IMR-90 (cell line): ENCODE measurements at regions not wholly inside any gene's neighbourhood (a gene's known extent, or its start where the extent isn't known, plus 50 kb on each side); places are given as distances from the start of the nearest gene placed in this dataset.

ENCODE experiments used
- ATAC-seq: fragments of 200-7000 bp; cut with Tn5 transposase; 2 replicates; pipeline ENCODE4 v1.9.1; 2020; ENCODE audit warnings: low read depth, mild to moderate bottlenecking, moderate library complexity
- BruUV-seq: library from RNA; stranded (reverse); fragments of 400-500 nt; replicated peaks from 2 replicates; lab custom pipeline; 2021; lab: Mats Ljungman, UMichigan
- CTCF ChIA-PET: fragments of 300-600 bp; formaldehyde crosslinking; extraction: SDS; loops from one replicate; lab custom pipeline; 2021; ENCODE audit warnings: antibody characterized with exemption; lab: Yijun Ruan, JAX
- POLR2A ChIA-PET: fragments of 300-600 bp; sonication (Branson Sonifier 250); formaldehyde crosslinking; loops from one replicate; lab custom pipeline; 2022; ENCODE audit warnings: antibody characterized with exemption; ENCODE audit not compliant: unreplicated experiment; lab: Charles Lee
- DNase-seq: peaks from one replicate; pipeline ENCODE4 v3.0.0; 2013
- H2AFZ ChIP-seq: replicated peaks from 2 replicates; pipeline ENCODE3; 2013; ENCODE audit warnings: low read length, mild to moderate bottlenecking; ENCODE audit not compliant: poor library complexity
- H2AK5ac ChIP-seq: 2 replicates; pipeline ENCODE4 v1.6.1; 2013; ENCODE audit warnings: low read depth, low read length, inconsistent platforms
- H2AK9ac ChIP-seq: replicated peaks from 2 replicates; pipeline ENCODE3; 2013; ENCODE audit warnings: mild to moderate bottlenecking, low read depth, low read length, moderate library complexity; ENCODE audit not compliant: poor library complexity
- H2BK120ac ChIP-seq: 2 replicates; pipeline ENCODE4 v1.6.1; 2013; ENCODE audit warnings: low read depth, low read length, inconsistent platforms
- H2BK15ac ChIP-seq: 3 replicates; pipeline ENCODE4 v1.6.1; 2013; ENCODE audit warnings: low read depth, low read length, inconsistent platforms
- H2BK20ac ChIP-seq: 2 replicates; pipeline ENCODE4 v1.6.1; 2013; ENCODE audit warnings: low read depth, mild to moderate bottlenecking, inconsistent platforms, low read length, moderate library complexity
- H2BK5ac ChIP-seq: 2 replicates; pipeline ENCODE4 v1.6.1; 2013; ENCODE audit warnings: mild to moderate bottlenecking, low read depth, low read length, inconsistent platforms; ENCODE audit not compliant: poor library complexity, severe bottlenecking
- H3K14ac ChIP-seq: replicated peaks from 2 replicates; pipeline ENCODE4 v1.6.1; 2013; ENCODE audit warnings: low read depth, low read length, inconsistent platforms
- H3K18ac ChIP-seq: 2 replicates; pipeline ENCODE4 v1.6.1; 2013; ENCODE audit warnings: low read depth, low read length, control low read depth
- H3K23ac ChIP-seq: 2 replicates; pipeline ENCODE4 v1.6.1; 2013; ENCODE audit warnings: low read depth, low read length, inconsistent platforms
- H3K27ac ChIP-seq: 2 replicates; pipeline ENCODE4 v1.5.1; 2013; ENCODE audit warnings: mild to moderate bottlenecking, control low read depth, low read length; ENCODE audit not compliant: insufficient read depth
- H3K27me3 ChIP-seq: 2 replicates; pipeline ENCODE4 v1.6.1; 2013; ENCODE audit warnings: low read length; ENCODE audit not compliant: control insufficient read depth, insufficient read depth
- H3K36me3 ChIP-seq: 2 replicates; pipeline ENCODE4 v1.6.1; 2013; ENCODE audit warnings: low read length, mixed read lengths; ENCODE audit not compliant: control insufficient read depth, insufficient read depth
- H3K4ac ChIP-seq: 2 replicates; pipeline ENCODE4 v1.6.1; 2013; ENCODE audit warnings: low read depth, low read length, inconsistent platforms
- H3K4me1 ChIP-seq: 2 replicates; pipeline ENCODE4 v1.6.1; 2013; ENCODE audit warnings: low read length, mixed read lengths; ENCODE audit not compliant: control insufficient read depth, insufficient read depth
- H3K4me2 ChIP-seq: 2 replicates; pipeline ENCODE4 v1.6.1; 2013; ENCODE audit warnings: low read depth, mild to moderate bottlenecking, control low read depth, low read length, moderate library complexity
- H3K4me3 ChIP-seq: 2 replicates; pipeline ENCODE4 v1.5.1; 2013; ENCODE audit warnings: low read depth, mild to moderate bottlenecking, control low read depth, low read length, moderate library complexity; ENCODE audit not compliant: insufficient read depth
- H3K56ac ChIP-seq: 2 replicates; pipeline ENCODE4 v1.6.1; 2013; ENCODE audit warnings: low read length, inconsistent platforms; ENCODE audit not compliant: insufficient read depth; ENCODE audit errors: extremely low read depth
- H3K79me1 ChIP-seq, 2 experiments: 2 replicates each; pipeline ENCODE4 v1.6.1; 2013; ENCODE audit warnings: low read length in 2 of 2, inconsistent platforms in 1 of 2, low read depth in 1 of 2
- H3K9ac ChIP-seq: 2 replicates; pipeline ENCODE4 v1.6.1; 2013; ENCODE audit warnings: low read depth, low read length, control low read depth
- H3K9me1 ChIP-seq: 2 replicates; pipeline ENCODE4 v1.6.1; 2013; ENCODE audit warnings: low read length, inconsistent platforms; ENCODE audit not compliant: insufficient read depth
- H3K9me3 ChIP-seq: 2 replicates; pipeline ENCODE4 v1.6.1; 2013; ENCODE audit warnings: low read length; ENCODE audit not compliant: control insufficient read depth, insufficient read depth
- H4K20me1 ChIP-seq: 2 replicates; pipeline ENCODE4 v1.6.1; 2013; ENCODE audit warnings: low read length, inconsistent platforms; ENCODE audit not compliant: insufficient read depth
- H4K5ac ChIP-seq: 2 replicates; pipeline ENCODE4 v1.6.1; 2013; ENCODE audit warnings: mild to moderate bottlenecking, low read depth, low read length, control low read depth
- H4K8ac ChIP-seq, 2 experiments: 2 replicates each; pipeline ENCODE4 v1.6.1; 2013; ENCODE audit warnings: low read depth in 2 of 2, low read length in 2 of 2, control low read depth in 1 of 2, inconsistent platforms in 1 of 2
- H4K91ac ChIP-seq: 2 replicates; pipeline ENCODE4 v1.6.1; 2013; ENCODE audit warnings: low read depth, low read length, inconsistent platforms; ENCODE audit not compliant: insufficient read depth
- CTCF ChIP-seq: conservative IDR thresholded peaks from 2 replicates; pipeline ENCODE4 v1.5.1; 2012; ENCODE audit warnings: mild to moderate bottlenecking, low read depth, low read length, improper control_type of control experiment
- RAD21 ChIP-seq: IDR thresholded peaks from 2 replicates; pipeline ENCODE4 v1.6.1; 2012; ENCODE audit warnings: low read length, improper control_type of control experiment
- RCOR1 ChIP-seq: IDR thresholded peaks from 2 replicates; pipeline ENCODE4 v1.6.1; 2012; ENCODE audit warnings: mild to moderate bottlenecking, low read length, improper control_type of control experiment; ENCODE audit not compliant: insufficient replicate concordance
- WGBS, 2 experiments: methylation state at CpG; one replicate each; pipeline versions ENCODE4 v1.1.5 to v1.1.7; 2013; ENCODE audit warnings: missing lambda C conversion rate in 2 of 2; ENCODE audit not compliant: insufficient read length in 1 of 2; ENCODE audit errors: extremely low coverage in 2 of 2; 5-methylcytosine and 5-hydroxymethylcytosine counted together
- dilution Hi-C: fragments of 300-500 bp; cut with HindIII; formaldehyde crosslinking; loops from one replicate; pipeline ENCODE4 v1.14.3; 2018; ENCODE audit warnings: low sequenced_read_pairs; ENCODE audit not compliant: unreplicated experiment
- in situ Hi-C: fragments of 300-500 bp; cut with MboI; formaldehyde crosslinking; loops from 3 replicates; pipeline ENCODE4 v1.14.3; 2019; ENCODE audit warnings: low sequenced_read_pairs, inconsistent platforms, mixed read lengths
- intact Hi-C: fragments of 100-400 bp; cut with micrococcal nuclease; formaldehyde crosslinking; loops from 2 replicates; pipeline ENCODE4 v1.10.0; 2022

GRCh38 chr13:109872864-109873263 lies 86.5 kb upstream of the IRS2 start:
- CTCF ChIA-PET, result no interaction called here
- dilution Hi-C loops, result no loop called here

More at GRCh38 chr13:109872864-109873263, 86.5 kb upstream of the IRS2 start:
- Histone ChIP-seq H2AFZ (no peak overlapping the region), H3K27ac (no peak overlapping the region), H2AK5ac (no peak overlapping the region), H3K9me1 (peaks cover 6% of the 10 kb centered on the region; the same call in 1 of the 2 replicates), H3K27me3 (no peaks in the 10 kb centered on the region), H3K36me3 (no peaks in the 10 kb centered on the region), H3K9ac (no peak overlapping the region), H2BK120ac (no peak overlapping the region), H3K14ac (no peak overlapping the region), H3K4me2 (no peak overlapping the region), H3K9me3 (no peaks in the 10 kb centered on the region), H2BK20ac (no peak overlapping the region), H4K91ac (no peak overlapping the region), H3K79me1 (no peaks in the 10 kb centered on the region), H3K18ac (no peak overlapping the region), H3K56ac (no peak overlapping the region), H3K4ac (no peak overlapping the region), H4K8ac (no peak overlapping the region), H3K4me1 (peaks cover 11% of the 10 kb centered on the region), H4K20me1 (no peaks in the 10 kb centered on the region), H2AK9ac (no peak overlapping the region), H3K23ac (no peak overlapping the region), H3K4me3 (no peak overlapping the region), H2BK15ac (no peak overlapping the region), H4K5ac (no peak overlapping the region), H2BK5ac (no peak overlapping the region)
- ATAC-seq (no peak), DNase-seq (no peak)
- POLR2A ChIA-PET, result no interaction called here
- in situ Hi-C loops, result no loop called here
- WGBS, 2 experiments, result no CpG with 5 or more reads among the region's 1 CpG
- intact Hi-C loops, result no loop called here
- BruUV-seq, result no TSS peak
- TF ChIP-seq RCOR1, result no peak
- TF ChIP-seq RAD21, result no peak
- TF ChIP-seq CTCF, result no peak
